ENCODE measurements at regions not wholly inside any gene's neighbourhood (a gene's known extent, or its start where the extent isn't known, plus 50 kb on each side); places are given as distances from the start of the nearest gene placed in this dataset.

DNA sequence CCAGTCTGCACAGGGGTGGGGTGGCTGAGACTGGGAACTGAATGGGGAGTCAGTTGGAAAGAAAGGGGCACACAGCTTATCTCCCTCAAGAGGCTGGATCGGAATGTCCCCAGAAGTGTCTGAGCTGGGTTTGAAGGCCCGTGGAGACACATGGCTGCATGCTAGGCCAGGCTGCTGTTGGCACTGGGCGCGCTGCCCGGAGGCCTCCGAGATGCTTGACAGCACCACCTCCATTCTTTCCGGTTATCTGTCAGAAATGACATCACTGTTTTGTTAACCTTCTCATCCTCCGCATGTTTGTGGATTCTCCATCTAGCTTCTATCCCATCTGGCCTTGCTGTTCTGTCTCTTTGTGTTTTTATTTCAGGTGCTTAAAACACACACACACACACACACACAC, 85.5 kb downstream of the APIP start:
- peak; percentile 36 to 58 for DNase-seq (ENCODE audit: low read depth in 2 of 2)

DNA sequence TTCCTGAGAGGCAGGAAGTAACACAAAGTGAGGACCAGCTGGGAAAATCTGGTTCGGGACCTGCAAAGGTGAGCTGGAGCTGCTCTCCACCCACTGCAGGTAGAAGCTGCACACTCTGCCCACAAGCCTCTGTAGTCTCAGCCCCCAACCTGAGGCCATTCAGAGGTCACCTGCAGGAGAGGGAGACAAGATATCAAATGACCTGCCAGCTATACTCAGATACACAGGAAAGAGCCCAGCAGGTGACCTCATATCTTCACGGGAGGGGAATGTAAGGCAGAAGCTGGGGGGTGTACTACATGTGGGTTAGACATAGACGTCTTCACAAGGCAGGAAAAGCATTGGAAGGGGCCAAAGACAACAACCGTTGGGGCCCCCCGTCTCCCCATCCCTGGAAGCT, 86.1 kb downstream of the APIP start:
- H3K4me3 ChIP-seq (replicated peaks in 1 of 2; ENCODE audit: low read depth in 2 of 2, low read length in 2 of 2): no peak overlapping the region
- TF ChIP-seq, protein P1, sequence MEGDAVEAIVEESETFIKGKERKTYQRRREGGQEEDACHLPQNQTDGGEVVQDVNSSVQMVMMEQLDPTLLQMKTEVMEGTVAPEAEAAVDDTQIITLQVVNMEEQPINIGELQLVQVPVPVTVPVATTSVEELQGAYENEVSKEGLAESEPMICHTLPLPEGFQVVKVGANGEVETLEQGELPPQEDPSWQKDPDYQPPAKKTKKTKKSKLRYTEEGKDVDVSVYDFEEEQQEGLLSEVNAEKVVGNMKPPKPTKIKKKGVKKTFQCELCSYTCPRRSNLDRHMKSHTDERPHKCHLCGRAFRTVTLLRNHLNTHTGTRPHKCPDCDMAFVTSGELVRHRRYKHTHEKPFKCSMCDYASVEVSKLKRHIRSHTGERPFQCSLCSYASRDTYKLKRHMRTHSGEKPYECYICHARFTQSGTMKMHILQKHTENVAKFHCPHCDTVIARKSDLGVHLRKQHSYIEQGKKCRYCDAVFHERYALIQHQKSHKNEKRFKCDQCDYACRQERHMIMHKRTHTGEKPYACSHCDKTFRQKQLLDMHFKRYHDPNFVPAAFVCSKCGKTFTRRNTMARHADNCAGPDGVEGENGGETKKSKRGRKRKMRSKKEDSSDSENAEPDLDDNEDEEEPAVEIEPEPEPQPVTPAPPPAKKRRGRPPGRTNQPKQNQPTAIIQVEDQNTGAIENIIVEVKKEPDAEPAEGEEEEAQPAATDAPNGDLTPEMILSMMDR (IDR thresholded peaks at IDR 0.05; ENCODE audit: low read depth, low read length): no peak
- DNase-seq (ENCODE audit: low read depth in 2 of 2): no peak

More for the DNA sequence above, 85.5 kb downstream of the APIP start:
- TF ChIP-seq, protein P1 (IDR thresholded peaks at IDR 0.05; ENCODE audit: low read depth, low read length): no peak
- no peak overlapping the region for H3K4me3 ChIP-seq (replicated peaks in 1 of 2; ENCODE audit: low read depth in 2 of 2, low read length in 2 of 2)

DNA sequence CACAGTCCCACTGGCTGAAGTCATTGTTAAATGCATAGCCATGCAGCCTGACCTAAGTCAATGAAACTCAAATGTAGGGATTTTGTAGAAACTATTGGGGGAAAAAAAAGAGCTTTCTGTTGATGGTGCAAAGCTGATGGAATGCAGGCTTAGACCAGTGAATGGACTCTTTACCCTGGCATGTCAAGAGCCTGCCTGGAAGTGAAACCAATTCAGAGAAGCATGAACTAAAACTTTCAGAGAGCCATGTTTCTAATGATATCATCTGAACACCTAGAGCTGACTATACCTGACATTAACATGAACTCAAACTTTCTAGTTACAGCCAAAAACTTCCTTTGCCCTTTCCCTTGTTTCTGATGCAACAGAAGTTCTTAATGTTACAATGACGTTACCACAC, 89.0 kb downstream of the APIP start:
- TF ChIP-seq, protein P1 (IDR thresholded peaks at IDR 0.05; ENCODE audit: low read depth, low read length): no peak
- H3K4me3 ChIP-seq (replicated peaks in 1 of 2; ENCODE audit: low read depth in 2 of 2, low read length in 2 of 2): no peak overlapping the region
- DNase-seq (ENCODE audit: low read depth in 2 of 2): no peak

DNA sequence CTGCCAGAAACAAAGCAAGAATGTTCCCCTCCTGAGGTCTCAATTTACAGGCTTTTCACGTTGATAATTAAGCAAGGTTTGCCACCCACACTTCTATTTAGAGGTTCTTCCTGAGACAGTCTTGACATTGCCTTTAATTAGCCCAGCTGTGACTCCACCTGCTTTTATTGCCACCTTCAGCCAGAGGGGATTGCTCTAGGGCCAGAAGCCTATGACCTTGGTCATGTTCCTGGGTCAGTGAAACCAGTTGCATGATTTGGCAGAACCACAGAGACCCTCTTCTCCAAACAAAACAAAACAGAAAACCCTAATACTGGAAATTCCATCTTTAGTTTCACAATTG, 89.8 kb downstream of the APIP start:
- H3K4me3 ChIP-seq (replicated peaks in 1 of 2; ENCODE audit: low read depth in 2 of 2, low read length in 2 of 2): no peak overlapping the region
- TF ChIP-seq, protein P1 (IDR thresholded peaks at IDR 0.05; ENCODE audit: low read depth, low read length): no peak
- DNase-seq (ENCODE audit: low read depth in 2 of 2): no peak

DNA sequence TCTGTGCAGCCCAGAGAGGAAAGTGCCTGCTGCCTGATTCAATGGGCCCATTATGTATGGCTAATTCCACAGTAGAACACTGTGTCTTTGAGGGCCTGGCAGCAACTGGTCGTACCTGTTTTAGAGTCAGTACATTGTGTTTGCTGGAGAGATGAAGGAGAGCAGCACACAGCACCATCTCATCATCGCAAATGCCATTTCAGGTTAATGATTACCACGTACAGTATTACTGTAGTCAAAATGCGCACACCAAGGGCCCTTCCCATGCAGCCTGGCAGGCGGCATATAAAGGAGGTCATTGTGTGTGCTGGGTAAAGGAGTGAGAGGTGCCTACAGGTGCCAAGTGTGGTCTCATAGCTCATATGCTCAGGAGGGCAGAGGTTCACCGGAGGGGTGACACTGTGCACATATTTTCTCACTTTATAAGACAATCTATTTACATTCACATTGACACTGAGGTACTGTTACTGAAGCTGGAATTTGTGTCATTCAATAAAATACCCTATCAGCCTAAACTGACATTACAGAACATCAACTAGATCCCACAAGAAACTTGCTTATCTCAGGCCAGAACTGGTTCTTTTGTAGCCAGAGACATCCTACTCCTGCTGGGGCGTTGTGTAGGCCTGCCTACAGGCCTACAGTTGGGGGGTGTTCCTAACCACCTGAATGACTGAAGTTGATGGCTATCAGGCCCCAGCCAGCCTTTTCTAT, 90.4 kb downstream of the APIP start:
- TF ChIP-seq, protein P1 (IDR thresholded peaks at IDR 0.05; ENCODE audit: low read depth, low read length): no peak
- DNase-seq (ENCODE audit: low read depth in 2 of 2): no peak

DNA sequence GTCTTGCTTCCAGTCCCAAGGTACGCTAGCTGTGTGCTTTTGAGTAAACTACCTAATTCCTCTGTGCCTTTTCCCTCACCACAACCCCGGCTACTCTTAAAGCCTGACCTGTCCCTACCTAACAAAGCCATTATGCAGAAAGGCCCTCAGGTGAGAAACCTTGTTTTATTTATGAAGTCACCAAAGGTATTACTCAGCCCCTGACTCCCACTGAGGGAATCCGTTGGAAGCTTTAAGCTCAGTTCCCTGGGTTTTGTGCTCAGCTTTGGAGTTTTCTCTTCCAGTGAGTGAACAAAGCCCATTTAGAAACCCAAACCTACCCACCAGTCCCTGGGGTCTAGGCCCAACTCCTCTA, 90.9 kb downstream of the APIP start:
- DNase-seq (ENCODE audit: low read depth in 2 of 2): no peak
- H3K4me3 ChIP-seq (replicated peaks in 1 of 2; ENCODE audit: low read depth in 2 of 2, low read length in 2 of 2): no peak overlapping the region
- TF ChIP-seq, protein P1 (IDR thresholded peaks at IDR 0.05; ENCODE audit: low read depth, low read length): no peak

More for the DNA sequence above, 90.4 kb downstream of the APIP start:
- H3K4me3 ChIP-seq (replicated peaks in 1 of 2; ENCODE audit: low read depth in 2 of 2, low read length in 2 of 2): no peak overlapping the region

DNA sequence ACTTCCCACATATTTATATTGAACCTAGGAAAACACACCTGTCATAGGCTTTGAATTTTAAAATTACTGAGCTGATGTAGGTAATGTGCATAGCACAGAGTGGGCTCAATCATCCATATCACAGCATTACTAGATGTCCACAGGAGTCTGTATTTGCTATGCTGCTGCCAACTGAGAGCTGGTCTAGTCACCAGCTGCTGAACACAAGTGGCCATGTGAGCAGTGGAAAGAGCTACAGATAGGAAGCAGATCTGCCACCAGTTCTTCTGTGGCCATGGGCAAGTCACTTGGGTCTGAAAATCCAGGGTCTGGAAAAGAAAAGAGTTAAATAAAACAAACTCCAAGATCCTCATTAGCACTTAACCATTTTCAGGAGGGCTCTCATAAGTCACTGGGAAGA, 91.8 kb downstream of the APIP start:
- TF ChIP-seq, protein P1 (IDR thresholded peaks at IDR 0.05; ENCODE audit: low read depth, low read length): no peak
- DNase-seq (ENCODE audit: low read depth in 2 of 2): no peak
- no peak overlapping the region for H3K4me3 ChIP-seq (replicated peaks in 1 of 2; ENCODE audit: low read depth in 2 of 2, low read length in 2 of 2)

Measured in cardiac fibroblast (primary cell).